Activated naive CD8-positive, alpha-beta T cell treated with anti-CD3 and anti-CD28 coated beads for 36 hours (primary cell): ENCODE measurements at regions not wholly inside any gene's neighbourhood (a gene's known extent, or its start where the extent isn't known, plus 50 kb on each side); places are given as distances from the start of the nearest gene placed in this dataset.
"Not testable (repeated sequence)": the region's sequence is repeated elsewhere in the genome, so short reads cannot be mapped to it uniquely, and the experiment has no call there.

Experiments
- DNase-seq: peaks from one replicate; pipeline ENCODE4 v3.0.0; 2021
- H3K27ac Mint-ChIP-seq: one replicate; pipeline ENCODE4 v1.8.0; 2022; ENCODE audit warnings: mild to moderate bottlenecking, moderate library complexity, mixed read lengths
- H3K27me3 Mint-ChIP-seq: one replicate; pipeline ENCODE4 v1.8.0; 2022; ENCODE audit warnings: mild to moderate bottlenecking, mixed read lengths
- H3K36me3 Mint-ChIP-seq: one replicate; pipeline ENCODE4 v1.8.0; 2021; ENCODE audit warnings: mild to moderate bottlenecking, mixed read lengths
- H3K4me1 Mint-ChIP-seq: one replicate; pipeline ENCODE4 v1.8.0; 2021; ENCODE audit warnings: mixed read lengths
- H3K4me3 Mint-ChIP-seq: one replicate; pipeline ENCODE4 v1.8.0; 2022; ENCODE audit warnings: mild to moderate bottlenecking, moderate library complexity, mixed read lengths
- H3K9me3 Mint-ChIP-seq: one replicate; pipeline ENCODE4 v1.8.0; 2022; ENCODE audit warnings: mixed read lengths

- Mint-ChIP-seq H3K9me3 (no peaks in the 10 kb centered on the region), H3K4me1 (no peaks in the 10 kb centered on the region), H3K27ac (no peak overlapping the region), H3K27me3 (peaks cover 13% of the 10 kb centered on the region), H3K4me3 (no peak overlapping the region), H3K36me3 (no peaks in the 10 kb centered on the region)
- DNase-seq: no peak
Observed at GRCh38 chr5:74465724-74466123, 174.8 kb downstream of the ENC1 start.

- H3K4me1 Mint-ChIP-seq: no peaks in the 10 kb centered on the region
- H3K9me3 Mint-ChIP-seq: no peaks in the 10 kb centered on the region
- peaks cover 9% of the 10 kb centered on the region for H3K27me3 Mint-ChIP-seq
- DNase-seq: no peak
- no peak overlapping the region for H3K4me3 Mint-ChIP-seq
- H3K27ac Mint-ChIP-seq: no peak overlapping the region
- H3K36me3 Mint-ChIP-seq: no peaks in the 10 kb centered on the region
Observed at GRCh38 chr5:74464512-74465209, 175.9 kb downstream of the ENC1 start.

GRCh38 chr5:74462356-74462755 lies 178.2 kb downstream of the ENC1 start:
- no peak for DNase-seq
- Mint-ChIP-seq H3K27ac (no peak overlapping the region), H3K27me3 (peaks cover 6% of the 10 kb centered on the region), H3K36me3 (no peaks in the 10 kb centered on the region), H3K9me3 (no peaks in the 10 kb centered on the region), H3K4me1 (no peaks in the 10 kb centered on the region), H3K4me3 (no peak overlapping the region)

GRCh38 chr5:74461251-74461650 lies 179.3 kb downstream of the ENC1 start:
- H3K27me3 Mint-ChIP-seq: peaks cover 6% of the 10 kb centered on the region
- no peak overlapping the region for H3K27ac Mint-ChIP-seq
- no peak for DNase-seq

GRCh38 chr5:74460694-74461093 lies 179.8 kb downstream of the ENC1 start:
- no peak overlapping the region for H3K27ac Mint-ChIP-seq
- H3K36me3 Mint-ChIP-seq: no peaks in the 10 kb centered on the region
- no peaks in the 10 kb centered on the region for H3K4me1 Mint-ChIP-seq
- no peaks in the 10 kb centered on the region for H3K9me3 Mint-ChIP-seq
- no peak for DNase-seq
- H3K27me3 Mint-ChIP-seq: peaks cover 10% of the 10 kb centered on the region
- no peak overlapping the region for H3K4me3 Mint-ChIP-seq

More at GRCh38 chr5:74461251-74461650, 179.3 kb downstream of the ENC1 start:
- Mint-ChIP-seq H3K36me3 (no peaks in the 10 kb centered on the region), H3K9me3 (no peaks in the 10 kb centered on the region), H3K4me3 (no peak overlapping the region), H3K4me1 (no peaks in the 10 kb centered on the region)

- Mint-ChIP-seq H3K9me3 (no peaks in the 10 kb centered on the region), H3K36me3 (no peaks in the 10 kb centered on the region), H3K27ac (no peak overlapping the region)
Observed at GRCh38 chr5:74459984-74460383, 180.5 kb downstream of the ENC1 start.

GRCh38 chr5:74457876-74458275 lies 182.7 kb downstream of the ENC1 start:
- H3K36me3 Mint-ChIP-seq: no peaks in the 10 kb centered on the region
- H3K4me3 Mint-ChIP-seq: no peak overlapping the region
- no peak overlapping the region for H3K27ac Mint-ChIP-seq
- H3K9me3 Mint-ChIP-seq: no peaks in the 10 kb centered on the region
- H3K4me1 Mint-ChIP-seq: no peaks in the 10 kb centered on the region
- DNase-seq: no peak
- H3K27me3 Mint-ChIP-seq: peaks cover 11% of the 10 kb centered on the region

More at GRCh38 chr5:74459984-74460383, 180.5 kb downstream of the ENC1 start:
- Mint-ChIP-seq H3K4me1 (no peaks in the 10 kb centered on the region), H3K4me3 (no peak overlapping the region), H3K27me3 (peaks cover 10% of the 10 kb centered on the region)
- DNase-seq: no peak

GRCh38 chr5:74454263-74455030 lies 186.1 kb downstream of the ENC1 start:
- H3K36me3 Mint-ChIP-seq: no peaks in the 10 kb centered on the region
- no peak for DNase-seq
- H3K4me3 Mint-ChIP-seq: no peak overlapping the region
- H3K4me1 Mint-ChIP-seq: no peaks in the 10 kb centered on the region
- no peak overlapping the region for H3K27ac Mint-ChIP-seq
- H3K9me3 Mint-ChIP-seq: no peaks in the 10 kb centered on the region
- H3K27me3 Mint-ChIP-seq: peaks cover 19% of the 10 kb centered on the region

GRCh38 chr5:74452856-74453255 lies 187.7 kb downstream of the ENC1 start:
- no peaks in the 10 kb centered on the region for H3K9me3 Mint-ChIP-seq
- no peaks in the 10 kb centered on the region for H3K36me3 Mint-ChIP-seq
- no peaks in the 10 kb centered on the region for H3K4me1 Mint-ChIP-seq
- no peak for DNase-seq
- H3K4me3 Mint-ChIP-seq: no peak overlapping the region
- no peak overlapping the region for H3K27ac Mint-ChIP-seq
- H3K27me3 Mint-ChIP-seq: peaks cover 24% of the 10 kb centered on the region

- Mint-ChIP-seq H3K4me1 (no peaks in the 10 kb centered on the region), H3K27ac (no peak overlapping the region), H3K4me3 (no peak overlapping the region), H3K27me3 (peaks cover 20% of the 10 kb centered on the region), H3K9me3 (no peaks in the 10 kb centered on the region), H3K36me3 (no peaks in the 10 kb centered on the region)
- no peak for DNase-seq
Observed at GRCh38 chr5:74450095-74450494, 190.4 kb downstream of the ENC1 start.

- Mint-ChIP-seq H3K4me3 (no peak overlapping the region), H3K4me1 (no peaks in the 10 kb centered on the region), H3K27me3 (peaks cover 10% of the 10 kb centered on the region), H3K36me3 (no peaks in the 10 kb centered on the region), H3K9me3 (no peaks in the 10 kb centered on the region), H3K27ac (no peak overlapping the region)
- DNase-seq: no peak
Observed at GRCh38 chr5:74446725-74447241, 193.7 kb downstream of the ENC1 start.

- Mint-ChIP-seq H3K4me3 (no peak overlapping the region), H3K9me3 (peaks cover 3% of the 10 kb centered on the region), H3K27me3 (peaks cover 5% of the 10 kb centered on the region), H3K27ac (no peak overlapping the region), H3K4me1 (no peaks in the 10 kb centered on the region), H3K36me3 (no peaks in the 10 kb centered on the region)
- no peak for DNase-seq
Observed at GRCh38 chr5:74442466-74442865, 198.1 kb downstream of the ENC1 start.

GRCh38 chr5:74441616-74442015 lies 198.9 kb downstream of the ENC1 start:
- H3K27me3 Mint-ChIP-seq: peaks cover 10% of the 10 kb centered on the region
- no peaks in the 10 kb centered on the region for H3K36me3 Mint-ChIP-seq
- H3K9me3 Mint-ChIP-seq: peaks cover 3% of the 10 kb centered on the region

GRCh38 chr5:74440341-74440740 lies 200.2 kb downstream of the ENC1 start:
- Mint-ChIP-seq H3K36me3 (no peaks in the 10 kb centered on the region), H3K4me3 (no peak overlapping the region), H3K9me3 (peaks cover 4% of the 10 kb centered on the region), H3K4me1 (no peaks in the 10 kb centered on the region), H3K27me3 (peaks cover 10% of the 10 kb centered on the region), H3K27ac (no peak overlapping the region)
- DNase-seq: no peak

More at GRCh38 chr5:74441616-74442015, 198.9 kb downstream of the ENC1 start:
- H3K4me3 Mint-ChIP-seq: no peak overlapping the region
- H3K4me1 Mint-ChIP-seq: no peaks in the 10 kb centered on the region
- H3K27ac Mint-ChIP-seq: no peak overlapping the region
- no peak for DNase-seq

- H3K4me1 Mint-ChIP-seq, H3K9me3 Mint-ChIP-seq, H3K27ac Mint-ChIP-seq, DNase-seq, H3K4me3 Mint-ChIP-seq, H3K36me3 Mint-ChIP-seq: not testable (repeated sequence)
- peaks cover 18% of the 10 kb centered on the region for H3K27me3 Mint-ChIP-seq
Observed at GRCh38 chr5:74437870-74438269, 202.7 kb downstream of the ENC1 start.
